ENCODE measurements at regions not wholly inside any gene's neighbourhood (a gene's known extent, or its start where the extent isn't known, plus 50 kb on each side); places are given as distances from the start of the nearest gene placed in this dataset.

DNA sequence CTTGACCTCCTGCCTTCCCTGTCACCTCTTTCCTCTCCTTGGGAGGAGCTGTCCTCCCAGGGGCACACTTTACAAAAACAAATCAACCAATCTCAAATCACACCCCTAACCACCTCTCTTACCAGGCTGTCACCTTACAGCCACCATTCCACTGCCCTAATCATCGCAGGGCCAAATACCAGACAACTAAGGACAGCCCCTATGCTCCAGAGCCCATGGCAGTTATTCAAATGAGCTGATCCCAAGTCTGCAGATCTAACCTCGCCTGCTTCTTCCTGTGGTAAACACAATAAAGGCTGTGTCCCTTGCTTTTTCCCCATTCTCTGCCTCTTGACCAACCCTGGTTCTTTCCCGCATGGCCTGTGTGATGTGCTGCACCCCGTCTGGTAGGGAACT, 154.2 kb upstream of the CNTNAP5 start:
- Mint-ChIP-seq H3K27ac (no peak overlapping the region), H3K36me3 (ENCODE audit: low read depth) (no peaks in the 10 kb centered on the region), H3K4me1 (peaks cover 6% of the 10 kb centered on the region), H3K27me3 (ENCODE audit: insufficient read depth) (no peaks in the 10 kb centered on the region), H3K9me3 (no peaks in the 10 kb centered on the region), H3K4me3 (no peak overlapping the region)
- peak; percentile 49 for DNase-seq
- H3K9ac ChIP-seq (ENCODE audit: extremely low read depth, low read length, poor library complexity, severe bottlenecking) = no peak overlapping the region
- no peaks in the 10 kb centered on the region for H3K27me3 ChIP-seq (ENCODE audit: control insufficient read depth, insufficient read depth, low read length, poor library complexity, severe bottlenecking)
- no peak overlapping the region for H3K27ac ChIP-seq (ENCODE audit: low read depth, low read length)
- H3K4me3 ChIP-seq (ENCODE audit: low read length) = no peak overlapping the region
- peaks cover 7% of the 10 kb centered on the region for H3K9me3 ChIP-seq (ENCODE audit: control insufficient read depth, low read length)
- no peaks in the 10 kb centered on the region for H3K4me1 ChIP-seq (ENCODE audit: control insufficient read depth, insufficient read depth, low read length)
- no peaks in the 10 kb centered on the region for H3K36me3 ChIP-seq (ENCODE audit: control insufficient read depth, insufficient read depth, low read length)
- WGBS, 2 experiments (ENCODE audit: insufficient coverage in 1 of 2, insufficient read length in 1 of 2) = 91 to 96% methylated on average over 3 to 4 of the region's 4 CpGs
- TF ChIP-seq, protein P1, sequence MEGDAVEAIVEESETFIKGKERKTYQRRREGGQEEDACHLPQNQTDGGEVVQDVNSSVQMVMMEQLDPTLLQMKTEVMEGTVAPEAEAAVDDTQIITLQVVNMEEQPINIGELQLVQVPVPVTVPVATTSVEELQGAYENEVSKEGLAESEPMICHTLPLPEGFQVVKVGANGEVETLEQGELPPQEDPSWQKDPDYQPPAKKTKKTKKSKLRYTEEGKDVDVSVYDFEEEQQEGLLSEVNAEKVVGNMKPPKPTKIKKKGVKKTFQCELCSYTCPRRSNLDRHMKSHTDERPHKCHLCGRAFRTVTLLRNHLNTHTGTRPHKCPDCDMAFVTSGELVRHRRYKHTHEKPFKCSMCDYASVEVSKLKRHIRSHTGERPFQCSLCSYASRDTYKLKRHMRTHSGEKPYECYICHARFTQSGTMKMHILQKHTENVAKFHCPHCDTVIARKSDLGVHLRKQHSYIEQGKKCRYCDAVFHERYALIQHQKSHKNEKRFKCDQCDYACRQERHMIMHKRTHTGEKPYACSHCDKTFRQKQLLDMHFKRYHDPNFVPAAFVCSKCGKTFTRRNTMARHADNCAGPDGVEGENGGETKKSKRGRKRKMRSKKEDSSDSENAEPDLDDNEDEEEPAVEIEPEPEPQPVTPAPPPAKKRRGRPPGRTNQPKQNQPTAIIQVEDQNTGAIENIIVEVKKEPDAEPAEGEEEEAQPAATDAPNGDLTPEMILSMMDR (conservative IDR thresholded peaks at IDR 0.05) = no peak

DNA sequence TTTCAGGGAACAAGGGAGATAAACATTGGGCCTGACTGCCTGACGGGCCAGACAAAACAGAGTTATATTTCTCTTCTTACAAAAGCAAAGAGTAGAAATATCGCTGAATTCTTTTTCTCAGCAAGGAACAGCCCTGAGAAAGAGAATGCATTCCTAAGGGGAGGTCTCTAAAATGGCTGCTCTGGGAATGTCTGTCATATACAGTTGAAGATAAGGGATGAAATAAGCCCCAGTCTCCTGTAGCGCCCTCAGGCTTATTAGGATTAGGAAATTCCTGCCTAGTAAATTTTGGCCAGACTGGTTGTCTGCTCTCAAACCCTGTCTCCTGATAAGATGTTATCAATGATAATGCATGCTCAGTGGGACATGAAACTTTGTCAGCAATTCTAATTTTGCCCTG, 134.9 kb upstream of the CNTNAP5 start:
- TF ChIP-seq, protein P1 (conservative IDR thresholded peaks at IDR 0.05) = no peak
- peaks cover 37% of the 10 kb centered on the region for H3K9me3 Mint-ChIP-seq

DNA sequence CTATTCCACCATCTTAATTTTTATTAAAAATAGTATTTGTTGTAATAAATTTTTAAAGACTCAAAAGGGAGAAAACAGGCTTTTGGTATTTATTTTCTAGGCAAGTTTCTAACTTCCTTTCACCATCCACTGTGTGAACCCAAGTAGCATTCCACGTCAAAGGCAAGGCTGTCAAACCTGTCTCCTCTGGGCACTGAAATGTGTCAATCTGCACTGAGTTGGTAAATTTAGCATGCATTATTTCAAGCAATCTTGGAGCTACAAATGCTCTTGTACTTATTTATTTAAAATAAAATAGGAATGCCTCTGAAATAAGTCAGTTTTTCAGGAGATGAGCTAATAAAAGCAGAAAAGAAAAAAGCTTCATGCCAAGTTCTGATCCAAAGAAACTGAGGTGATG, 130.9 kb upstream of the CNTNAP5 start:
- WGBS, 2 experiments (ENCODE audit: insufficient coverage in 1 of 2, insufficient read length in 1 of 2) = 93 to 100% methylated on average over 1 of the region's 1 CpG
- TF ChIP-seq, protein P1 (conservative IDR thresholded peaks at IDR 0.05) = no peak
- Histone ChIP-seq H3K27ac (ENCODE audit: low read depth, low read length) (no peak overlapping the region), H3K4me1 (ENCODE audit: control insufficient read depth, insufficient read depth, low read length) (no peaks in the 10 kb centered on the region), H3K36me3 (ENCODE audit: control insufficient read depth, insufficient read depth, low read length) (no peaks in the 10 kb centered on the region), H3K4me3 (ENCODE audit: low read length) (no peak overlapping the region), H3K9ac (ENCODE audit: extremely low read depth, low read length, poor library complexity, severe bottlenecking) (no peak overlapping the region), H3K9me3 (ENCODE audit: control insufficient read depth, low read length) (peaks cover 33% of the 10 kb centered on the region), H3K27me3 (ENCODE audit: control insufficient read depth, insufficient read depth, low read length, poor library complexity, severe bottlenecking) (no peaks in the 10 kb centered on the region)
- Mint-ChIP-seq H3K27me3 (ENCODE audit: insufficient read depth) (no peaks in the 10 kb centered on the region), H3K27ac (no peak overlapping the region), H3K4me1 (no peaks in the 10 kb centered on the region), H3K4me3 (no peak overlapping the region), H3K36me3 (ENCODE audit: low read depth) (peaks cover 4% of the 10 kb centered on the region), H3K9me3 (peaks cover 25% of the 10 kb centered on the region)
- no peak for DNase-seq

More for the DNA sequence above, 134.9 kb upstream of the CNTNAP5 start:
- no peak overlapping the region for H3K27ac Mint-ChIP-seq
- WGBS, 2 experiments (ENCODE audit: insufficient coverage in 1 of 2, insufficient read length in 1 of 2) = 88 to 100% methylated on average over 2 to 3 of the region's 3 CpGs
- no peak overlapping the region for H3K4me3 ChIP-seq (ENCODE audit: low read length)
- peaks cover 4% of the 10 kb centered on the region for H3K36me3 Mint-ChIP-seq (ENCODE audit: low read depth)
- H3K4me3 Mint-ChIP-seq = no peak overlapping the region
- H3K9ac ChIP-seq (ENCODE audit: extremely low read depth, low read length, poor library complexity, severe bottlenecking) = no peak overlapping the region
- no peaks in the 10 kb centered on the region for H3K36me3 ChIP-seq (ENCODE audit: control insufficient read depth, insufficient read depth, low read length)
- H3K27ac ChIP-seq (ENCODE audit: low read depth, low read length) = no peak overlapping the region
- no peaks in the 10 kb centered on the region for H3K27me3 ChIP-seq (ENCODE audit: control insufficient read depth, insufficient read depth, low read length, poor library complexity, severe bottlenecking)
- H3K27me3 Mint-ChIP-seq (ENCODE audit: insufficient read depth) = no peaks in the 10 kb centered on the region
- no peaks in the 10 kb centered on the region for H3K4me1 Mint-ChIP-seq
- H3K4me1 ChIP-seq (ENCODE audit: control insufficient read depth, insufficient read depth, low read length) = no peaks in the 10 kb centered on the region
- no peak for DNase-seq
- H3K9me3 ChIP-seq (ENCODE audit: control insufficient read depth, low read length) = peaks cover 49% of the 10 kb centered on the region
